Panc1 (cell line): ENCODE measurements at regions not wholly inside any gene's neighbourhood (a gene's known extent, or its start where the extent isn't known, plus 50 kb on each side); places are given as distances from the start of the nearest gene placed in this dataset.

Source experiments
- ATAC-seq: fragments of 200-7000 bp; cut with Tn5 transposase; 2 replicates; pipeline ENCODE4 v1.9.1; 2020; ENCODE audit warnings: mild to moderate bottlenecking, moderate library complexity
- BruUV-seq: library from RNA; stranded (reverse); fragments of 400-500 nt; replicated peaks from 2 replicates; lab custom pipeline; 2021; lab: Mats Ljungman, UMichigan
- CTCF ChIA-PET: fragments of 300-600 bp; sonication (Branson Sonifier 250); formaldehyde crosslinking; loops from one replicate; lab custom pipeline; 2022; ENCODE audit warnings: antibody characterized with exemption; lab: Charles Lee
- POLR2A ChIA-PET: fragments of 300-600 bp; sonication (Branson Sonifier 250); formaldehyde crosslinking; loops from one replicate; lab custom pipeline; 2022; ENCODE audit warnings: antibody characterized with exemption; lab: Charles Lee
- DNase-seq: peaks from one replicate; pipeline ENCODE4 v3.0.0-alpha.2; 2010; ENCODE audit warnings: low read depth, low spot score
- H3K27ac ChIP-seq: 2 replicates; pipeline ENCODE4 v1.5.1; 2011; ENCODE audit warnings: mild to moderate bottlenecking, low read length, inconsistent platforms
- H3K27me3 ChIP-seq: fragments of 200-500 bp; sonication (Bioruptor generic); 2 replicates; pipeline ENCODE4 v1.6.0; 2014; ENCODE audit warnings: low read length, inconsistent platforms; ENCODE audit not compliant: control insufficient read depth, insufficient read depth
- H3K36me3 ChIP-seq: fragments of 200-500 bp; sonication (Bioruptor generic); 2 replicates; pipeline ENCODE4 v1.5.1; 2014; ENCODE audit warnings: inconsistent platforms, mild to moderate bottlenecking, low read length, moderate library complexity; ENCODE audit not compliant: control insufficient read depth, insufficient read depth
- H3K4me1 ChIP-seq: 2 replicates; pipeline ENCODE4 v1.5.1; 2011; ENCODE audit warnings: inconsistent platforms, mild to moderate bottlenecking, low read length, moderate library complexity; ENCODE audit not compliant: control insufficient read depth, insufficient read depth
- H3K4me3 ChIP-seq, 2 experiments: 2 replicates each; pipeline ENCODE4 v1.5.1; 2011 to 2012; ENCODE audit warnings: low read depth in 2 of 2, low read length in 2 of 2, mild to moderate bottlenecking in 2 of 2, inconsistent platforms in 1 of 2, moderate library complexity in 1 of 2
- H3K9me3 ChIP-seq: fragments of 200-500 bp; sonication (Bioruptor generic); 2 replicates; pipeline ENCODE4 v1.5.1; 2014; ENCODE audit warnings: low read depth, mild to moderate bottlenecking, inconsistent platforms, low read length, moderate library complexity; ENCODE audit not compliant: control insufficient read depth, insufficient read depth
- POLR2AphosphoS5 ChIP-seq: IDR thresholded peaks from 2 replicates; pipeline ENCODE4 v1.6.1; 2012; ENCODE audit warnings: mild to moderate bottlenecking, low read depth, low read length, moderate library complexity
- SIN3A ChIP-seq: IDR thresholded peaks from 2 replicates; pipeline ENCODE4 v1.6.1; 2012; ENCODE audit warnings: low read depth, mild to moderate bottlenecking, low read length, moderate library complexity, borderline replicate concordance; ENCODE audit not compliant: insufficient read depth
- TCF7L2 ChIP-seq: IDR thresholded peaks from 2 replicates; pipeline ENCODE4 v1.6.1; 2011; ENCODE audit warnings: mild to moderate bottlenecking, low read depth, low read length, inconsistent platforms
- in situ Hi-C: cut with HindIII; loops from 2 replicates; pipeline ENCODE4 v1.10.0; 2016; ENCODE audit warnings: low sequenced_read_pairs, low pct_unique_long_range_greater_than_20kb
- intact Hi-C: fragments of 100-400 bp; cut with micrococcal nuclease; formaldehyde crosslinking; loops from one replicate; pipeline ENCODE4 v1.10.0; 2022; ENCODE audit not compliant: unreplicated experiment
- TF ChIP-seq, protein P1 (sequence below), 2 experiments: IDR thresholded peaks; 2 replicates each; pipeline ENCODE4 v1.6.1; 2011 to 2012; ENCODE audit warnings: low read depth in 2 of 2, control low read depth in 1 of 2, low read length in 1 of 2, mild to moderate bottlenecking in 1 of 2, moderate library complexity in 1 of 2; ENCODE audit not compliant: insufficient read depth in 1 of 2
- TF ChIP-seq, protein P2 (sequence below): fragments of 450-650 bp; IDR thresholded peaks from 2 replicates; pipeline ENCODE4 v1.5.1; 2017; ENCODE audit warnings: mild to moderate bottlenecking

DNA sequence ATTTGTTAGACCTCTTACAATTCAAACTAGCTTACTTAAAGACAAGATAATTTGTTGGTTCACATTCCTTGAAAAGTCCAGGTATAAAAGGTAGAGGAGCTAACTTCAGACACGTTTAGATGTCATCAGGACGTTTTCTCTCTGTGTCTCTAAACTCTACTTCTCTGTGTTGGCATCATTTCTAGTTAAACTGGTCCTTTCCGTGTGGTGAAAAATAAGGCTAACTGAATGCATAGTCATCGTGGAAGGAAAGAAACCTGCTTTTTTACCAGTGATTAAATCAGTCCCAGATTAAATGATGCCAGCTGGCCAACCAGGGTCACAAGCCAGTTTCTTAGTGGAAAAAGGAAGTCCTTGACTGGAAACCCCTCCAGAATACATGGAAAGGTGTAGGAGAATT is 168.4 kb upstream of the AHI1 start:
- no peak for DNase-seq
- TF ChIP-seq POLR2AphosphoS5 (no peak), SIN3A (no peak), TCF7L2 (no peak)
- TF ChIP-seq, protein P1, sequence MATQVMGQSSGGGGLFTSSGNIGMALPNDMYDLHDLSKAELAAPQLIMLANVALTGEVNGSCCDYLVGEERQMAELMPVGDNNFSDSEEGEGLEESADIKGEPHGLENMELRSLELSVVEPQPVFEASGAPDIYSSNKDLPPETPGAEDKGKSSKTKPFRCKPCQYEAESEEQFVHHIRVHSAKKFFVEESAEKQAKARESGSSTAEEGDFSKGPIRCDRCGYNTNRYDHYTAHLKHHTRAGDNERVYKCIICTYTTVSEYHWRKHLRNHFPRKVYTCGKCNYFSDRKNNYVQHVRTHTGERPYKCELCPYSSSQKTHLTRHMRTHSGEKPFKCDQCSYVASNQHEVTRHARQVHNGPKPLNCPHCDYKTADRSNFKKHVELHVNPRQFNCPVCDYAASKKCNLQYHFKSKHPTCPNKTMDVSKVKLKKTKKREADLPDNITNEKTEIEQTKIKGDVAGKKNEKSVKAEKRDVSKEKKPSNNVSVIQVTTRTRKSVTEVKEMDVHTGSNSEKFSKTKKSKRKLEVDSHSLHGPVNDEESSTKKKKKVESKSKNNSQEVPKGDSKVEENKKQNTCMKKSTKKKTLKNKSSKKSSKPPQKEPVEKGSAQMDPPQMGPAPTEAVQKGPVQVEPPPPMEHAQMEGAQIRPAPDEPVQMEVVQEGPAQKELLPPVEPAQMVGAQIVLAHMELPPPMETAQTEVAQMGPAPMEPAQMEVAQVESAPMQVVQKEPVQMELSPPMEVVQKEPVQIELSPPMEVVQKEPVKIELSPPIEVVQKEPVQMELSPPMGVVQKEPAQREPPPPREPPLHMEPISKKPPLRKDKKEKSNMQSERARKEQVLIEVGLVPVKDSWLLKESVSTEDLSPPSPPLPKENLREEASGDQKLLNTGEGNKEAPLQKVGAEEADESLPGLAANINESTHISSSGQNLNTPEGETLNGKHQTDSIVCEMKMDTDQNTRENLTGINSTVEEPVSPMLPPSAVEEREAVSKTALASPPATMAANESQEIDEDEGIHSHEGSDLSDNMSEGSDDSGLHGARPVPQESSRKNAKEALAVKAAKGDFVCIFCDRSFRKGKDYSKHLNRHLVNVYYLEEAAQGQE (IDR thresholded peaks at IDR 0.05; ENCODE audit: insufficient read depth in 1 of 2, low read depth in 2 of 2, low read length in 1 of 2): no peak
- TF ChIP-seq, protein P2, sequence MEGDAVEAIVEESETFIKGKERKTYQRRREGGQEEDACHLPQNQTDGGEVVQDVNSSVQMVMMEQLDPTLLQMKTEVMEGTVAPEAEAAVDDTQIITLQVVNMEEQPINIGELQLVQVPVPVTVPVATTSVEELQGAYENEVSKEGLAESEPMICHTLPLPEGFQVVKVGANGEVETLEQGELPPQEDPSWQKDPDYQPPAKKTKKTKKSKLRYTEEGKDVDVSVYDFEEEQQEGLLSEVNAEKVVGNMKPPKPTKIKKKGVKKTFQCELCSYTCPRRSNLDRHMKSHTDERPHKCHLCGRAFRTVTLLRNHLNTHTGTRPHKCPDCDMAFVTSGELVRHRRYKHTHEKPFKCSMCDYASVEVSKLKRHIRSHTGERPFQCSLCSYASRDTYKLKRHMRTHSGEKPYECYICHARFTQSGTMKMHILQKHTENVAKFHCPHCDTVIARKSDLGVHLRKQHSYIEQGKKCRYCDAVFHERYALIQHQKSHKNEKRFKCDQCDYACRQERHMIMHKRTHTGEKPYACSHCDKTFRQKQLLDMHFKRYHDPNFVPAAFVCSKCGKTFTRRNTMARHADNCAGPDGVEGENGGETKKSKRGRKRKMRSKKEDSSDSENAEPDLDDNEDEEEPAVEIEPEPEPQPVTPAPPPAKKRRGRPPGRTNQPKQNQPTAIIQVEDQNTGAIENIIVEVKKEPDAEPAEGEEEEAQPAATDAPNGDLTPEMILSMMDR: no peak
- ATAC-seq: no peak
- in situ Hi-C loops: no loop called here
- no peaks in the 10 kb centered on the region for H3K27me3 ChIP-seq
- ChIA-PET CTCF (no interaction called here), POLR2A (no interaction called here)
- H3K4me3 ChIP-seq: no peak overlapping the region
- no TSS peak for BruUV-seq
- H3K36me3 ChIP-seq: no peaks in the 10 kb centered on the region
- no peaks in the 10 kb centered on the region for H3K9me3 ChIP-seq
- intact Hi-C loops: no loop called here
- no peak overlapping the region for H3K27ac ChIP-seq
- H3K4me1 ChIP-seq: no peaks in the 10 kb centered on the region

- ATAC-seq (no peak), DNase-seq (no peak)
- CTCF ChIA-PET: no interaction called here
- H3K27ac ChIP-seq: no peak overlapping the region
- no peaks in the 10 kb centered on the region for H3K27me3 ChIP-seq
- POLR2A ChIA-PET: no interaction called here
- H3K4me1 ChIP-seq: no peaks in the 10 kb centered on the region
- BruUV-seq: no TSS peak
- H3K9me3 ChIP-seq: no peaks in the 10 kb centered on the region
- in situ Hi-C loops (no loop called here), intact Hi-C loops (no loop called here)
- no peak overlapping the region for H3K4me3 ChIP-seq
- no peak for TF ChIP-seq TCF7L2
- TF ChIP-seq SIN3A: no peak
- TF ChIP-seq POLR2AphosphoS5: no peak
- TF ChIP-seq, protein P2: no peak
- TF ChIP-seq, protein P1 (IDR thresholded peaks at IDR 0.05; ENCODE audit: insufficient read depth in 1 of 2, low read depth in 2 of 2, low read length in 1 of 2): no peak
- no peaks in the 10 kb centered on the region for H3K36me3 ChIP-seq
These were observed 170.3 kb upstream of the AHI1 start for GRCh38 chr6:135667691-135668455.
